ENCODE measurements at regions not wholly inside any gene's neighbourhood (a gene's known extent, or its start where the extent isn't known, plus 50 kb on each side); places are given as distances from the start of the nearest gene placed in this dataset.

- no peak for DNase-seq (ENCODE audit: low read depth in 4 of 4, low spot score in 2 of 4)
These were observed 133.9 kb downstream of the HMX1 start for GRCh38 chr4:8737601-8738279.

GRCh38 chr4:8737075-8737474 is 134.6 kb downstream of the HMX1 start:
- DNase-seq (ENCODE audit: low read depth in 4 of 4, low spot score in 2 of 4), result no peak

GRCh38 chr4:8736090-8736825 is 135.4 kb downstream of the HMX1 start:
- no peak for DNase-seq (ENCODE audit: low read depth in 4 of 4, low spot score in 2 of 4)

- no peak for DNase-seq (ENCODE audit: low read depth in 4 of 4, low spot score in 2 of 4)
These were observed 136.2 kb downstream of the HMX1 start for GRCh38 chr4:8735236-8736089.

- DNase-seq (ENCODE audit: low read depth in 4 of 4, low spot score in 2 of 4), result no peak
These were observed 138.9 kb downstream of the HMX1 start for GRCh38 chr4:8732681-8733243.

GRCh38 chr4:8732092-8732491 is 139.5 kb downstream of the CPZ start:
- DNase-seq (ENCODE audit: low read depth in 4 of 4, low spot score in 2 of 4), result no peak

- no peak for DNase-seq (ENCODE audit: low read depth in 4 of 4, low spot score in 2 of 4)
These were observed 138.8 kb downstream of the CPZ start for GRCh38 chr4:8731364-8731763.

- no peak for DNase-seq (ENCODE audit: low read depth in 4 of 4, low spot score in 2 of 4)
These were observed 138.1 kb downstream of the CPZ start for GRCh38 chr4:8730681-8731080.

- no peak for DNase-seq (ENCODE audit: low read depth in 4 of 4, low spot score in 2 of 4)
These were observed 137.6 kb downstream of the CPZ start for GRCh38 chr4:8730159-8730558.

GRCh38 chr4:8729408-8730149 is 137.0 kb downstream of the CPZ start:
- DNase-seq (ENCODE audit: low read depth in 4 of 4, low spot score in 2 of 4), result no peak

GRCh38 chr4:8728536-8729407 is 136.2 kb downstream of the CPZ start:
- DNase-seq (ENCODE audit: low read depth in 4 of 4, low spot score in 2 of 4), result no peak

GRCh38 chr4:8727546-8728510 is 135.3 kb downstream of the CPZ start:
- DNase-seq (ENCODE audit: low read depth in 4 of 4, low spot score in 2 of 4), result no peak

- no peak for DNase-seq (ENCODE audit: low read depth in 4 of 4, low spot score in 2 of 4)
These were observed 134.6 kb downstream of the CPZ start for GRCh38 chr4:8727131-8727530.

GRCh38 chr4:8726344-8726851 is 133.8 kb downstream of the CPZ start:
- no peak for DNase-seq (ENCODE audit: low read depth in 4 of 4, low spot score in 2 of 4)

GRCh38 chr4:8725845-8726244 is 133.3 kb downstream of the CPZ start:
- DNase-seq (ENCODE audit: low read depth in 4 of 4, low spot score in 2 of 4), result no peak

- no peak for DNase-seq (ENCODE audit: low read depth in 4 of 4, low spot score in 2 of 4)
These were observed 132.7 kb downstream of the CPZ start for GRCh38 chr4:8725071-8725841.

GRCh38 chr4:8724436-8725070 is 132.0 kb downstream of the CPZ start:
- DNase-seq (ENCODE audit: low read depth in 4 of 4, low spot score in 2 of 4), result no peak

All from left renal cortex interstitium (tissue), 4 donors.